Endodermal cell (in vitro differentiated cells): ENCODE measurements at regions not wholly inside any gene's neighbourhood (a gene's known extent, or its start where the extent isn't known, plus 50 kb on each side); places are given as distances from the start of the nearest gene placed in this dataset.

ENCODE experiments used
- DNase-seq: peaks from one replicate; pipeline ENCODE4 v3.0.0-alpha.2; 2017
- H3K27ac ChIP-seq: 2 replicates; pipeline ENCODE4 v1.5.1; 2013; ENCODE audit warnings: mild to moderate bottlenecking, low read depth, low read length, moderate library complexity
- H3K27me3 ChIP-seq: 2 replicates; pipeline ENCODE4 v1.6.1; 2013; ENCODE audit warnings: mild to moderate bottlenecking, low read length, moderate library complexity; ENCODE audit not compliant: insufficient read depth, control insufficient read depth, poor library complexity, severe bottlenecking
- H3K36me3 ChIP-seq: 2 replicates; pipeline ENCODE4 v1.7.0; 2013; ENCODE audit warnings: mild to moderate bottlenecking, low read length, moderate library complexity; ENCODE audit not compliant: control insufficient read depth, insufficient read depth
- H3K4me1 ChIP-seq: one replicate; pipeline ENCODE4 v1.7.0; 2013; ENCODE audit warnings: low read length; ENCODE audit not compliant: control insufficient read depth, insufficient read depth
- H3K4me3 ChIP-seq: 2 replicates; pipeline ENCODE4 v1.5.1; 2013; ENCODE audit warnings: mild to moderate bottlenecking, low read length, moderate library complexity
- H3K9ac ChIP-seq: 2 replicates; pipeline ENCODE4 v1.6.1; 2013; ENCODE audit warnings: mild to moderate bottlenecking, low read length, moderate library complexity; ENCODE audit not compliant: poor library complexity, severe bottlenecking; ENCODE audit errors: extremely low read depth
- H3K9me3 ChIP-seq: 2 replicates; pipeline ENCODE4 v1.6.1; 2013; ENCODE audit warnings: mild to moderate bottlenecking, low read length, moderate library complexity; ENCODE audit not compliant: control insufficient read depth
- H3K27ac Mint-ChIP-seq: 2 replicates; pipeline ENCODE4 v1.8.0; 2020; ENCODE audit warnings: mixed read lengths
- H3K27me3 Mint-ChIP-seq: 2 replicates; pipeline ENCODE4 v1.8.0; 2021; ENCODE audit warnings: mild to moderate bottlenecking, mixed read lengths; ENCODE audit not compliant: insufficient read depth
- H3K36me3 Mint-ChIP-seq: 2 replicates; pipeline ENCODE4 v1.8.0; 2020; ENCODE audit warnings: low read depth, mixed read lengths
- H3K4me1 Mint-ChIP-seq: 2 replicates; pipeline ENCODE4 v1.8.0; 2020; ENCODE audit warnings: mixed read lengths
- H3K4me3 Mint-ChIP-seq: 2 replicates; pipeline ENCODE4 v1.8.0; 2020; ENCODE audit warnings: mild to moderate bottlenecking, moderate library complexity, mixed read lengths
- H3K9me3 Mint-ChIP-seq: 2 replicates; pipeline ENCODE4 v1.8.0; 2020; ENCODE audit warnings: mild to moderate bottlenecking, mixed read lengths
- WGBS, 2 experiments: methylation state at CpG; one replicate each; pipeline versions ENCODE4 v1.1.5 to v1.1.7; 2013; ENCODE audit warnings: missing lambda C conversion rate in 2 of 2, mixed read lengths in 1 of 2; ENCODE audit not compliant: insufficient coverage in 1 of 2, insufficient read length in 1 of 2; 5-methylcytosine and 5-hydroxymethylcytosine counted together
- TF ChIP-seq, protein P1 (sequence below): fragments of 200-600 bp; sonication (generic); conservative IDR thresholded peaks from 2 replicates; pipeline ENCODE4 v1.5.0; 2021; ENCODE audit warnings: antibody characterized with exemption, mild to moderate bottlenecking

GRCh38 chrX:122816288-122816687, 367.8 kb upstream of the GRIA3 start:
- Histone ChIP-seq H3K9ac (no peak overlapping the region), H3K4me1 (no peaks in the 10 kb centered on the region), H3K27me3 (no peaks in the 10 kb centered on the region), H3K4me3 (no peak overlapping the region), H3K27ac (no peak overlapping the region), H3K9me3 (no peaks in the 10 kb centered on the region), H3K36me3 (no peaks in the 10 kb centered on the region)
- WGBS, 2 experiments, result no CpG with 5 or more reads among the region's 1 CpG
- TF ChIP-seq, protein P1, sequence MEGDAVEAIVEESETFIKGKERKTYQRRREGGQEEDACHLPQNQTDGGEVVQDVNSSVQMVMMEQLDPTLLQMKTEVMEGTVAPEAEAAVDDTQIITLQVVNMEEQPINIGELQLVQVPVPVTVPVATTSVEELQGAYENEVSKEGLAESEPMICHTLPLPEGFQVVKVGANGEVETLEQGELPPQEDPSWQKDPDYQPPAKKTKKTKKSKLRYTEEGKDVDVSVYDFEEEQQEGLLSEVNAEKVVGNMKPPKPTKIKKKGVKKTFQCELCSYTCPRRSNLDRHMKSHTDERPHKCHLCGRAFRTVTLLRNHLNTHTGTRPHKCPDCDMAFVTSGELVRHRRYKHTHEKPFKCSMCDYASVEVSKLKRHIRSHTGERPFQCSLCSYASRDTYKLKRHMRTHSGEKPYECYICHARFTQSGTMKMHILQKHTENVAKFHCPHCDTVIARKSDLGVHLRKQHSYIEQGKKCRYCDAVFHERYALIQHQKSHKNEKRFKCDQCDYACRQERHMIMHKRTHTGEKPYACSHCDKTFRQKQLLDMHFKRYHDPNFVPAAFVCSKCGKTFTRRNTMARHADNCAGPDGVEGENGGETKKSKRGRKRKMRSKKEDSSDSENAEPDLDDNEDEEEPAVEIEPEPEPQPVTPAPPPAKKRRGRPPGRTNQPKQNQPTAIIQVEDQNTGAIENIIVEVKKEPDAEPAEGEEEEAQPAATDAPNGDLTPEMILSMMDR, result no peak
- no peak for DNase-seq
- Mint-ChIP-seq H3K4me3 (no peak overlapping the region), H3K27ac (no peak overlapping the region), H3K27me3 (no peaks in the 10 kb centered on the region), H3K36me3 (no peaks in the 10 kb centered on the region), H3K4me1 (no peaks in the 10 kb centered on the region), H3K9me3 (peaks cover 57% of the 10 kb centered on the region)

DNA sequence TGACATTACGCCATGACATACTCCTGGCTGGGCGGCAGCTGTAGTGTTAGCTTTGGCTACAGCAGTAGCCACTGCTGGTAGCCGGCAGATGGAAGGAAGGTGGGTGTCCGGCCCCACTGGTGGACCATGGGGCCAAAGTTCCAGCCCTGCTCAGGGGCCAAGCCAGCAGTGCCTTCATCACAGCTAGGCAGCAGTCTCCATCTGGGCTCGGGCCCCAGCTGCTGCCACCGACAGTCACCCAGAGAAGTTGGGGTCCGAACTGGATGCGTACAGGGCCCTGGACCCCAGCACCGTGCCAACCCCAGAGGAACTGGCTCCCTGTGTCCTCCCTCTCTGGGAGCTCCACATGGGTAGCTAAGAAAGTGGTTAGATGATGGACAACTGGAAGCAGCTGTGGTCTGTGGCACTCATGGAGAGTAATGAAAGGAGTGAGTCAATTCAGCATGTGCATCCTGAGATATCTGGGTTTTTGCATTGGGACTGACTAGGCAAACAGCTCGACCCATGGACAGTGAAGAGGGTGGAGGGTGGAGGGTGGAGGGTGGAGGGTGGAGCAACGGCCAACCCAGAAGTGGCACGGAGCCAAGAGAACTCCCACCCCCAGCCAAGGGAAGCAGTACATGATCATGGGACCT, 366.6 kb upstream of the GRIA3 start:
- Histone ChIP-seq H3K27me3 (no peaks in the 10 kb centered on the region), H3K4me3 (no peak overlapping the region), H3K9ac (no peak overlapping the region), H3K27ac (no peak overlapping the region), H3K9me3 (no peaks in the 10 kb centered on the region), H3K4me1 (no peaks in the 10 kb centered on the region), H3K36me3 (no peaks in the 10 kb centered on the region)
- Mint-ChIP-seq H3K27ac (no peak overlapping the region), H3K4me3 (no peak overlapping the region), H3K4me1 (no peaks in the 10 kb centered on the region), H3K36me3 (no peaks in the 10 kb centered on the region), H3K9me3 (peaks cover 67% of the 10 kb centered on the region), H3K27me3 (no peaks in the 10 kb centered on the region)
- 95% methylated on average over 11 of the region's 12 CpGs; no CpG with 5 or more reads in 1 of the 2 experiments for WGBS, 2 experiments
- no peak for DNase-seq
- TF ChIP-seq, protein P1, result no peak

- Histone ChIP-seq H3K4me1 (no peaks in the 10 kb centered on the region), H3K9ac (no peak overlapping the region), H3K27me3 (no peaks in the 10 kb centered on the region), H3K9me3 (no peaks in the 10 kb centered on the region), H3K4me3 (no peak overlapping the region), H3K27ac (no peak overlapping the region), H3K36me3 (no peaks in the 10 kb centered on the region)
- Mint-ChIP-seq H3K27ac (no peak overlapping the region), H3K9me3 (peaks cover 70% of the 10 kb centered on the region), H3K36me3 (no peaks in the 10 kb centered on the region), H3K4me1 (no peaks in the 10 kb centered on the region), H3K27me3 (no peaks in the 10 kb centered on the region), H3K4me3 (no peak overlapping the region)
- 86% methylated on average over 4 of the region's 4 CpGs; no CpG with 5 or more reads in 1 of the 2 experiments for WGBS, 2 experiments
- TF ChIP-seq, protein P1, result no peak
- no peak for DNase-seq
Observed at GRCh38 chrX:122818068-122818467, 366.0 kb upstream of the GRIA3 start.
